ENCODE measurements at regions not wholly inside any gene's neighbourhood (a gene's known extent, or its start where the extent isn't known, plus 50 kb on each side); places are given as distances from the start of the nearest gene placed in this dataset.

DNA sequence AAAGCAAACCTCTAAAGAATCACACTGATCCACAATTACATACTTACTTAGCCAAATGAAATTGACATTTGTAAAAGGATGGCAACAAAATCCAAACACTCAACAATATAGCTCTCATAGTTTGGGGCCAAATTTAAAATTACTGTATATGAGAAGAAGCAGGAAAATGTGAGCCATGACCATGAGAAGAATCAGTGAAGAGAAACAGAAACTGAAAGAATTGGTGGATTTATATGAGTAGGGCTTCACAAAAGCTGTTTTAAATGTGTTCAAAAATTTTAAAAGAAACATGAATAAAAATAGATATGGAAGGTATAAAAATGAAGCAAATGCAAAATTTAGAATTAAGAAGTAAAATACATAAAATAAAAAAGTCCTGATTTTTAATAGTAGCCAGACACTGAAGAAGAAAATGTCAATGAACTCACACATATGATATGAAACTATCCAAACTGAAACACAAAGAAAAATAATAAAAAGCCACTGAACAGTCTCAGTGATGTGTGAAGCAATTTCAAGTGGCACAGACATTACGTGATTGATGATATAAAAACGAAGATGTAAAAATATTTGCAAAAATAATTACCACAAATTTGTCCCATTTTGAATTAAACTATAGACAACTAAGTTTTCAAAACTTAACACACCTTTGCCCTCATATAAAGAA, 87.9 kb upstream of the MDGA2 start:
- TF ChIP-seq ARNTL (CRISPR knock-in tag; IDR thresholded peaks at IDR 0.05; ENCODE audit: borderline replicate concordance, low read depth) (no peak), RARB (CRISPR knock-in tag; IDR thresholded peaks at IDR 0.05) (no peak), GLIS3 (CRISPR knock-in tag; IDR thresholded peaks at IDR 0.05) (no peak), BACH2 (CRISPR knock-in tag; IDR thresholded peaks at IDR 0.05; ENCODE audit: borderline replicate concordance) (no peak), ISL1 (CRISPR knock-in tag; IDR thresholded peaks at IDR 0.05) (no peak), ZFP30 (CRISPR knock-in tag; IDR thresholded peaks at IDR 0.05) (no peak), CSDC2 (CRISPR knock-in tag; IDR thresholded peaks at IDR 0.05) (no peak), TCF4 (CRISPR knock-in tag; IDR thresholded peaks at IDR 0.05; ENCODE audit: borderline replicate concordance) (no peak), ESRRG (CRISPR knock-in tag; IDR thresholded peaks at IDR 0.05) (no peak), PPARA (CRISPR knock-in tag; IDR thresholded peaks at IDR 0.05; ENCODE audit: borderline replicate concordance) (no peak), ZNF565 (CRISPR knock-in tag; conservative IDR thresholded peaks at IDR 0.05; ENCODE audit: low read depth) (no peak), ZFP3 (CRISPR knock-in tag; IDR thresholded peaks at IDR 0.05) (no peak), ZNF70 (CRISPR knock-in tag; IDR thresholded peaks at IDR 0.05) (no peak), ZNF8 (CRISPR knock-in tag; IDR thresholded peaks at IDR 0.05) (no peak), TOX (CRISPR knock-in tag; IDR thresholded peaks at IDR 0.05; ENCODE audit: borderline replicate concordance) (no peak), SNAI2 (CRISPR knock-in tag; IDR thresholded peaks at IDR 0.05) (no peak)
- TF ChIP-seq, protein P1, sequence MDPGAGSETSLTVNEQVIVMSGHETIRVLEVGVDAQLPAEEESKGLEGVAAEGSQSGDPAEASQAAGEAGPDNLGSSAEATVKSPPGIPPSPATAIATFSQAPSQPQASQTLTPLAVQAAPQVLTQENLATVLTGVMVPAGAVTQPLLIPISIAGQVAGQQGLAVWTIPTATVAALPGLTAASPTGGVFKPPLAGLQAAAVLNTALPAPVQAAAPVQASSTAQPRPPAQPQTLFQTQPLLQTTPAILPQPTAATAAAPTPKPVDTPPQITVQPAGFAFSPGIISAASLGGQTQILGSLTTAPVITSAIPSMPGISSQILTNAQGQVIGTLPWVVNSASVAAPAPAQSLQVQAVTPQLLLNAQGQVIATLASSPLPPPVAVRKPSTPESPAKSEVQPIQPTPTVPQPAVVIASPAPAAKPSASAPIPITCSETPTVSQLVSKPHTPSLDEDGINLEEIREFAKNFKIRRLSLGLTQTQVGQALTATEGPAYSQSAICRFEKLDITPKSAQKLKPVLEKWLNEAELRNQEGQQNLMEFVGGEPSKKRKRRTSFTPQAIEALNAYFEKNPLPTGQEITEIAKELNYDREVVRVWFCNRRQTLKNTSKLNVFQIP (CRISPR knock-in tag; IDR thresholded peaks at IDR 0.05; ENCODE audit: borderline replicate concordance, low read depth): no peak
- TF ChIP-seq, protein P2, sequence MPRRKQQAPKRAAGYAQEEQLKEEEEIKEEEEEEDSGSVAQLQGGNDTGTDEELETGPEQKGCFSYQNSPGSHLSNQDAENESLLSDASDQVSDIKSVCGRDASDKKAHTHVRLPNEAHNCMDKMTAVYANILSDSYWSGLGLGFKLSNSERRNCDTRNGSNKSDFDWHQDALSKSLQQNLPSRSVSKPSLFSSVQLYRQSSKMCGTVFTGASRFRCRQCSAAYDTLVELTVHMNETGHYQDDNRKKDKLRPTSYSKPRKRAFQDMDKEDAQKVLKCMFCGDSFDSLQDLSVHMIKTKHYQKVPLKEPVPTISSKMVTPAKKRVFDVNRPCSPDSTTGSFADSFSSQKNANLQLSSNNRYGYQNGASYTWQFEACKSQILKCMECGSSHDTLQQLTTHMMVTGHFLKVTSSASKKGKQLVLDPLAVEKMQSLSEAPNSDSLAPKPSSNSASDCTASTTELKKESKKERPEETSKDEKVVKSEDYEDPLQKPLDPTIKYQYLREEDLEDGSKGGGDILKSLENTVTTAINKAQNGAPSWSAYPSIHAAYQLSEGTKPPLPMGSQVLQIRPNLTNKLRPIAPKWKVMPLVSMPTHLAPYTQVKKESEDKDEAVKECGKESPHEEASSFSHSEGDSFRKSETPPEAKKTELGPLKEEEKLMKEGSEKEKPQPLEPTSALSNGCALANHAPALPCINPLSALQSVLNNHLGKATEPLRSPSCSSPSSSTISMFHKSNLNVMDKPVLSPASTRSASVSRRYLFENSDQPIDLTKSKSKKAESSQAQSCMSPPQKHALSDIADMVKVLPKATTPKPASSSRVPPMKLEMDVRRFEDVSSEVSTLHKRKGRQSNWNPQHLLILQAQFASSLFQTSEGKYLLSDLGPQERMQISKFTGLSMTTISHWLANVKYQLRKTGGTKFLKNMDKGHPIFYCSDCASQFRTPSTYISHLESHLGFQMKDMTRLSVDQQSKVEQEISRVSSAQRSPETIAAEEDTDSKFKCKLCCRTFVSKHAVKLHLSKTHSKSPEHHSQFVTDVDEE (CRISPR knock-in tag; IDR thresholded peaks at IDR 0.05): no peak
- TF ChIP-seq, protein P3, sequence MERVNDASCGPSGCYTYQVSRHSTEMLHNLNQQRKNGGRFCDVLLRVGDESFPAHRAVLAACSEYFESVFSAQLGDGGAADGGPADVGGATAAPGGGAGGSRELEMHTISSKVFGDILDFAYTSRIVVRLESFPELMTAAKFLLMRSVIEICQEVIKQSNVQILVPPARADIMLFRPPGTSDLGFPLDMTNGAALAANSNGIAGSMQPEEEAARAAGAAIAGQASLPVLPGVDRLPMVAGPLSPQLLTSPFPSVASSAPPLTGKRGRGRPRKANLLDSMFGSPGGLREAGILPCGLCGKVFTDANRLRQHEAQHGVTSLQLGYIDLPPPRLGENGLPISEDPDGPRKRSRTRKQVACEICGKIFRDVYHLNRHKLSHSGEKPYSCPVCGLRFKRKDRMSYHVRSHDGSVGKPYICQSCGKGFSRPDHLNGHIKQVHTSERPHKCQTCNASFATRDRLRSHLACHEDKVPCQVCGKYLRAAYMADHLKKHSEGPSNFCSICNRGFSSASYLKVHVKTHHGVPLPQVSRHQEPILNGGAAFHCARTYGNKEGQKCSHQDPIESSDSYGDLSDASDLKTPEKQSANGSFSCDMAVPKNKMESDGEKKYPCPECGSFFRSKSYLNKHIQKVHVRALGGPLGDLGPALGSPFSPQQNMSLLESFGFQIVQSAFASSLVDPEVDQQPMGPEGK (CRISPR knock-in tag; IDR thresholded peaks at IDR 0.05; ENCODE audit: borderline replicate concordance): no peak
- TF ChIP-seq, protein P4, sequence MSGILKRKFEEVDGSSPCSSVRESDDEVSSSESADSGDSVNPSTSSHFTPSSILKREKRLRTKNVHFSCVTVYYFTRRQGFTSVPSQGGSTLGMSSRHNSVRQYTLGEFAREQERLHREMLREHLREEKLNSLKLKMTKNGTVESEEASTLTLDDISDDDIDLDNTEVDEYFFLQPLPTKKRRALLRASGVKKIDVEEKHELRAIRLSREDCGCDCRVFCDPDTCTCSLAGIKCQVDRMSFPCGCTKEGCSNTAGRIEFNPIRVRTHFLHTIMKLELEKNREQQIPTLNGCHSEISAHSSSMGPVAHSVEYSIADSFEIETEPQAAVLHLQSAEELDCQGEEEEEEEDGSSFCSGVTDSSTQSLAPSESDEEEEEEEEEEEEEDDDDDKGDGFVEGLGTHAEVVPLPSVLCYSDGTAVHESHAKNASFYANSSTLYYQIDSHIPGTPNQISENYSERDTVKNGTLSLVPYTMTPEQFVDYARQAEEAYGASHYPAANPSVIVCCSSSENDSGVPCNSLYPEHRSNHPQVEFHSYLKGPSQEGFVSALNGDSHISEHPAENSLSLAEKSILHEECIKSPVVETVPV (CRISPR knock-in tag; IDR thresholded peaks at IDR 0.05): no peak
- no peak for ATAC-seq

DNA sequence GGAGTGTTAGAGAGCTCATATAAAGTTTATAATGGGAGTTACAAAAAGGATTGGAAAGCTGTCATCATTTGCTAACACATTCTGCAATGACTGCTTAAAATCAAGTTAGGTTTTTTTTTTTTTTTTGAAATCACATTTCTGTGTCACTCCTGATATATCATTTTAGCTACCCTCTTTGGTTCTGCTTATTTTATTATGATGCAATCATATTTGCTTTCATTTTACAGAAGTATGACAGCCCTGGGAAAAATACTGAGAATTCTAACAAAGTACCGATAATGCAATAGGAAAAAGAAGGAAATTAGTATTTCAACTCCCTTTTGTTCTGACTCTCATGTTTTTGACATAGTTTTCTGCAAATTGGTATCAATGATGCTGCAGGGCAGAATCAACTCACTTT, 71.6 kb upstream of the MDGA2 start:
- ATAC-seq: no peak
- no peak for TF ChIP-seq ISL1 (CRISPR knock-in tag; IDR thresholded peaks at IDR 0.05)
- TF ChIP-seq CSDC2 (CRISPR knock-in tag; IDR thresholded peaks at IDR 0.05): no peak
- TF ChIP-seq TOX (CRISPR knock-in tag; IDR thresholded peaks at IDR 0.05; ENCODE audit: borderline replicate concordance): no peak
- no peak for TF ChIP-seq GLIS3 (CRISPR knock-in tag; IDR thresholded peaks at IDR 0.05)
- TF ChIP-seq, protein P1 (CRISPR knock-in tag; IDR thresholded peaks at IDR 0.05; ENCODE audit: borderline replicate concordance, low read depth): no peak
- TF ChIP-seq TCF4 (CRISPR knock-in tag; IDR thresholded peaks at IDR 0.05; ENCODE audit: borderline replicate concordance): no peak
- no peak for TF ChIP-seq OSR1 (CRISPR knock-in tag; IDR thresholded peaks at IDR 0.05)
- TF ChIP-seq ESRRG (CRISPR knock-in tag; IDR thresholded peaks at IDR 0.05): no peak
- no peak for TF ChIP-seq RARB (CRISPR knock-in tag; IDR thresholded peaks at IDR 0.05)
- no peak for TF ChIP-seq ZNF565 (CRISPR knock-in tag; conservative IDR thresholded peaks at IDR 0.05; ENCODE audit: low read depth)
- TF ChIP-seq ZFP3 (CRISPR knock-in tag; IDR thresholded peaks at IDR 0.05): no peak

All from SK-N-SH treated with all-trans-retinoic acid at 6 μM for 48 hours (cell line).